ENCODE measurements at regions not wholly inside any gene's neighbourhood (a gene's known extent, or its start where the extent isn't known, plus 50 kb on each side); places are given as distances from the start of the nearest gene placed in this dataset.
"Not testable (repeated sequence)": the region's sequence is repeated elsewhere in the genome, so short reads cannot be mapped to it uniquely, and the experiment has no call there.

DNA sequence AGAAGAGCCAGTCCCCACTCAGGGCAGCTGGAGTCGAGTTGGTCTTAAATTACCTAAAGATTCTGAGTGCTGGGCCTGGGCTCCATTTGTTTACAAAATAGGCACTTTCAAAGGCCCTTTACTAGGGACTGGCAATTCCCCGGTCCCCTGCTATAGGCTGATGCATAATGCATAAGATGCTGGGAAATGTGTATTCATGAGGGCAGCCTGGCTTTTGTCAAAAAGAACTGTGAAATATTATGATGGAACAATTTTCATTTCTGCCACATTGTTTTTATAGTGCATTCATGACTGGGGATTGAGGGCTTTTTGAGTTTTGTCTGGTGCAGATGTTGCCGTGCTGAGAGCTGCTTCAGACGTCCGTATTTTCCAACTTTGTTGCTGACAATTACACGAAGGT, 617.0 kb upstream of the CDH5 start:
- Histone ChIP-seq H3K9me3 (ENCODE audit: control insufficient read depth, low read length) (no peaks in the 10 kb centered on the region), H3K27me3 (ENCODE audit: control insufficient read depth, insufficient read depth, low read length, poor library complexity, severe bottlenecking) (no peaks in the 10 kb centered on the region), H3K36me3 (ENCODE audit: control insufficient read depth, insufficient read depth, low read length) (no peaks in the 10 kb centered on the region), H3K4me1 (ENCODE audit: control insufficient read depth, insufficient read depth, low read length) (no peaks in the 10 kb centered on the region), H3K4me3 (ENCODE audit: insufficient read depth, low read depth, low read length) (no peak overlapping the region), H3K27ac (ENCODE audit: insufficient read depth, low read depth, low read length, poor library complexity, severe bottlenecking) (no peak overlapping the region)
- WGBS, 2 experiments, result 64 to 70% methylated on average over 6 of the region's 6 CpGs

DNA sequence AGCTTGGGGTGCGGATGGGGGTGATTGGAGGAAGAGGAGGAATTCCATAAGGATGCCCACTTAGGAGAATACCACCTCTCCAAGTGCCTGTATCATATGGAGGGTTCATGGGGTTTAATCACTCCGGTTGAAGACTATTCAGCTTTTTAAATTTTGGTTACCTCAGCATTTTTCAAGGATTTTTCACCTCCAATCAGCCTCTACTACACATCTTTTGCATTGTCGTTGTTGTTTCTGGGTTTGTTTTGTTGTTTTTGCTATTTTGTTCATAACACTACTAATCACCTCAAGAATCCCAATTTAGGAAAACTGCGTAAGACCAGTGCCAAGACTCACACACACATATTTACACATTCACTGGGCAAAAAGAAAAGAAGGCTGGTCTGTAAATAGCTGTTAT, 619.5 kb upstream of the CDH5 start:
- Histone ChIP-seq H3K9me3 (ENCODE audit: control insufficient read depth, low read length) (no peaks in the 10 kb centered on the region), H3K36me3 (ENCODE audit: control insufficient read depth, insufficient read depth, low read length) (no peaks in the 10 kb centered on the region), H3K4me1 (ENCODE audit: control insufficient read depth, insufficient read depth, low read length) (no peaks in the 10 kb centered on the region), H3K27ac (ENCODE audit: insufficient read depth, low read depth, low read length, poor library complexity, severe bottlenecking) (no peak overlapping the region), H3K4me3 (ENCODE audit: insufficient read depth, low read depth, low read length) (no peak overlapping the region), H3K27me3 (ENCODE audit: control insufficient read depth, insufficient read depth, low read length, poor library complexity, severe bottlenecking) (no peaks in the 10 kb centered on the region)
- 89 to 100% methylated on average over 1 to 2 of the region's 4 CpGs for WGBS, 2 experiments

DNA sequence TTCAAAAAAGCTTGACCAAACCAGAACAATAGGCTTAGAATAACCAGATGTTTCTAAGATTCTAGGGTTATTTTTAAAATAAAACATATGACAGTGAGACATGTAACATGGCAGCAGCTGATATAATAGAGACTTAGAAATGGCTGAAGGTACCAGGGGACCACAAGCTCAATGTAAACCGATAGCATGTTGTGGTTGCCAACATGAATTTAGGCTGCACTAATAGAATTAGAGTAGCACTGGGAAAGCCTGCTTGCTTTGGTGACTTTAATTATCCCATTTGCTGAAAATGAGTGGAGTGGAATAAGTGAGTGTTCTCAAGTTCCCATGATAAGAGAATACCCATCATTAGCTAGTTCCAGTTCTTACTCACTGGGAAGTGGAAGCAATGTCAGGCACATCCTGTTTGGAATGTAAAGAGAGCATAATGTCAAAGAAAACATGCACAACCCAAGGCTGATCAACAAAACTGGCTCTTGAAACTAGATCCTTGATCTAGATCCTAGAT, 621.2 kb upstream of the CDH5 start:
- WGBS, 2 experiments, result 92 to 98% methylated on average over 1 of the region's 1 CpG
- Histone ChIP-seq H3K4me3 (ENCODE audit: insufficient read depth, low read depth, low read length) (no peak overlapping the region), H3K27me3 (ENCODE audit: control insufficient read depth, insufficient read depth, low read length, poor library complexity, severe bottlenecking) (no peaks in the 10 kb centered on the region)

GRCh38 chr16:65744401-65744800, 622.1 kb upstream of the CDH5 start:
- Histone ChIP-seq H3K4me1 (ENCODE audit: control insufficient read depth, insufficient read depth, low read length) (no peaks in the 10 kb centered on the region), H3K36me3 (ENCODE audit: control insufficient read depth, insufficient read depth, low read length) (no peaks in the 10 kb centered on the region), H3K4me3 (ENCODE audit: insufficient read depth, low read depth, low read length) (no peak overlapping the region), H3K27ac (ENCODE audit: insufficient read depth, low read depth, low read length, poor library complexity, severe bottlenecking) (no peak overlapping the region), H3K9me3 (ENCODE audit: control insufficient read depth, low read length) (no peaks in the 10 kb centered on the region), H3K27me3 (ENCODE audit: control insufficient read depth, insufficient read depth, low read length, poor library complexity, severe bottlenecking) (no peaks in the 10 kb centered on the region)
- WGBS, 2 experiments, result 92% methylated on average over 2 of the region's 2 CpGs

More for the DNA sequence above, 621.2 kb upstream of the CDH5 start:
- no peaks in the 10 kb centered on the region for H3K4me1 ChIP-seq (ENCODE audit: control insufficient read depth, insufficient read depth, low read length)
- no peak overlapping the region for H3K27ac ChIP-seq (ENCODE audit: insufficient read depth, low read depth, low read length, poor library complexity, severe bottlenecking)
- no peaks in the 10 kb centered on the region for H3K9me3 ChIP-seq (ENCODE audit: control insufficient read depth, low read length)
- no peaks in the 10 kb centered on the region for H3K36me3 ChIP-seq (ENCODE audit: control insufficient read depth, insufficient read depth, low read length)

- Histone ChIP-seq H3K27ac (ENCODE audit: insufficient read depth, low read depth, low read length, poor library complexity, severe bottlenecking) (no peak overlapping the region), H3K27me3 (ENCODE audit: control insufficient read depth, insufficient read depth, low read length, poor library complexity, severe bottlenecking) (no peaks in the 10 kb centered on the region), H3K4me1 (ENCODE audit: control insufficient read depth, insufficient read depth, low read length) (peaks cover under 1% of the 10 kb centered on the region), H3K4me3 (ENCODE audit: insufficient read depth, low read depth, low read length) (no peak overlapping the region), H3K36me3 (ENCODE audit: control insufficient read depth, insufficient read depth, low read length) (no peaks in the 10 kb centered on the region), H3K9me3 (ENCODE audit: control insufficient read depth, low read length) (no peaks in the 10 kb centered on the region)
- 95 to 96% methylated on average over 3 of the region's 3 CpGs for WGBS, 2 experiments
Observed at GRCh38 chr16:65743558-65743957, 621.7 kb upstream of the CDH11 start.

GRCh38 chr16:65740711-65741110, 618.8 kb upstream of the CDH11 start:
- Histone ChIP-seq H3K27ac (ENCODE audit: insufficient read depth, low read depth, low read length, poor library complexity, severe bottlenecking) (no peak overlapping the region), H3K36me3 (ENCODE audit: control insufficient read depth, insufficient read depth, low read length) (no peaks in the 10 kb centered on the region), H3K27me3 (ENCODE audit: control insufficient read depth, insufficient read depth, low read length, poor library complexity, severe bottlenecking) (no peaks in the 10 kb centered on the region), H3K9me3 (ENCODE audit: control insufficient read depth, low read length) (no peaks in the 10 kb centered on the region), H3K4me1 (ENCODE audit: control insufficient read depth, insufficient read depth, low read length) (peaks cover 16% of the 10 kb centered on the region), H3K4me3 (ENCODE audit: insufficient read depth, low read depth, low read length) (no peak overlapping the region)

GRCh38 chr16:65739518-65739917, 617.7 kb upstream of the CDH11 start:
- H3K27ac ChIP-seq (ENCODE audit: insufficient read depth, low read depth, low read length, poor library complexity, severe bottlenecking), result no peak overlapping the region
- WGBS, 2 experiments, result 94 to 97% methylated on average over 3 of the region's 3 CpGs
- H3K4me3 ChIP-seq (ENCODE audit: insufficient read depth, low read depth, low read length), result no peak overlapping the region
- no peaks in the 10 kb centered on the region for H3K9me3 ChIP-seq (ENCODE audit: control insufficient read depth, low read length)
- H3K36me3 ChIP-seq (ENCODE audit: control insufficient read depth, insufficient read depth, low read length), result no peaks in the 10 kb centered on the region
- no peaks in the 10 kb centered on the region for H3K27me3 ChIP-seq (ENCODE audit: control insufficient read depth, insufficient read depth, low read length, poor library complexity, severe bottlenecking)
- peaks cover 16% of the 10 kb centered on the region for H3K4me1 ChIP-seq (ENCODE audit: control insufficient read depth, insufficient read depth, low read length)

DNA sequence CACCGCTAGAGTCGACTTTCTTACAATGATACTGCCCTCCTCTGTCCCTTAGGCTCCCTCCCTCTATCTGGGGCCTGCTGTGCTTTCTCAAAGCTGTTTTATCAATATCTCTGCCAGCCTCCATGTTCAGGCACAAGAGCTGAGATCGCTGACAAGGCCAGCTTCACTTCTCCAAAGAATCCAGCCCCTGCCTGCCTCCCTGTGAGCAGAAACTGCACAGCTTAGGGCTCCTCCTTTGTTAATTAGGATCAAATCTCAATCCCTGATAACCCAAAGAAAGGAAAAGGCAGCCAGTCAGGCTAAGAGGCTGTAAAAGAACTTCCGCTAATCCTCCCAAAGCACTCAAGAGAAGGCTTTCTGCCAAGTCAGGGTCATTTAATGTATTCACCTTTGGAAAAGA, 616.0 kb upstream of the CDH11 start:
- no peak overlapping the region for H3K4me3 ChIP-seq (ENCODE audit: insufficient read depth, low read depth, low read length)
- H3K36me3 ChIP-seq (ENCODE audit: control insufficient read depth, insufficient read depth, low read length), result no peaks in the 10 kb centered on the region
- H3K27me3 ChIP-seq (ENCODE audit: control insufficient read depth, insufficient read depth, low read length, poor library complexity, severe bottlenecking), result no peaks in the 10 kb centered on the region
- peaks cover 16% of the 10 kb centered on the region for H3K4me1 ChIP-seq (ENCODE audit: control insufficient read depth, insufficient read depth, low read length)
- WGBS, 2 experiments, result 55 to 60% methylated on average over 4 of the region's 4 CpGs
- no peak overlapping the region for H3K27ac ChIP-seq (ENCODE audit: insufficient read depth, low read depth, low read length, poor library complexity, severe bottlenecking)
- H3K9me3 ChIP-seq (ENCODE audit: control insufficient read depth, low read length), result no peaks in the 10 kb centered on the region

- not testable (repeated sequence) for H3K9me3 ChIP-seq (ENCODE audit: control insufficient read depth, low read length); H3K27me3 ChIP-seq (ENCODE audit: control insufficient read depth, insufficient read depth, low read length, poor library complexity, severe bottlenecking); H3K36me3 ChIP-seq (ENCODE audit: control insufficient read depth, insufficient read depth, low read length); H3K4me3 ChIP-seq (ENCODE audit: insufficient read depth, low read depth, low read length); H3K27ac ChIP-seq (ENCODE audit: insufficient read depth, low read depth, low read length, poor library complexity, severe bottlenecking)
- peaks cover 16% of the 10 kb centered on the region for H3K4me1 ChIP-seq (ENCODE audit: control insufficient read depth, insufficient read depth, low read length)
Observed at GRCh38 chr16:65735615-65736014, 613.8 kb upstream of the CDH11 start.

GRCh38 chr16:65733721-65734120, 611.9 kb upstream of the CDH11 start:
- Histone ChIP-seq H3K27ac (ENCODE audit: insufficient read depth, low read depth, low read length, poor library complexity, severe bottlenecking) (no peak overlapping the region), H3K9me3 (ENCODE audit: control insufficient read depth, low read length) (no peaks in the 10 kb centered on the region), H3K27me3 (ENCODE audit: control insufficient read depth, insufficient read depth, low read length, poor library complexity, severe bottlenecking) (no peaks in the 10 kb centered on the region), H3K4me1 (ENCODE audit: control insufficient read depth, insufficient read depth, low read length) (peaks cover 16% of the 10 kb centered on the region), H3K36me3 (ENCODE audit: control insufficient read depth, insufficient read depth, low read length) (no peaks in the 10 kb centered on the region), H3K4me3 (ENCODE audit: insufficient read depth, low read depth, low read length) (no peak overlapping the region)
- WGBS, 2 experiments, result 80 to 90% methylated on average over 3 of the region's 3 CpGs

DNA sequence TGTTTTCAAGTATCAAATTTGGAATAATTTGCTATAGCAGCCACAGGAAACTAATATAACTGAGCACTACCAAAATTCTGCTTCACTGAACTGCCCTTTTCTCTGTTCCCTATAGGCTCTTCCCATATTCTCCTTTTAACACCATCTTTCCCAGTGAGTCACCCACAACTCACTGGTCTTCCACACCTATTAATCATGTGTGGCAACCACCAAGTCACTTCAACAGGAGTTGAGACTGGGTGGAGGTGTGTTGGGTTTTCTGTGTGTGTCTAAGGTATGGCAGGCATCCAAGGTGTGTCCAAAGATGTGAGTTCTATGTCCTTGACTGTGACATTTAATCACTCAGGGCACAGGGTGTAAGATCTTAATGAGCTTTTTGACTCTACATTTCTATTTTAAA, 610.0 kb upstream of the CDH11 start:
- Histone ChIP-seq H3K36me3 (ENCODE audit: control insufficient read depth, insufficient read depth, low read length) (no peaks in the 10 kb centered on the region), H3K27me3 (ENCODE audit: control insufficient read depth, insufficient read depth, low read length, poor library complexity, severe bottlenecking) (no peaks in the 10 kb centered on the region), H3K27ac (ENCODE audit: insufficient read depth, low read depth, low read length, poor library complexity, severe bottlenecking) (no peak overlapping the region), H3K4me3 (ENCODE audit: insufficient read depth, low read depth, low read length) (no peak overlapping the region), H3K4me1 (ENCODE audit: control insufficient read depth, insufficient read depth, low read length) (peaks cover 4% of the 10 kb centered on the region), H3K9me3 (ENCODE audit: control insufficient read depth, low read length) (no peaks in the 10 kb centered on the region)

Data from ectodermal cell (in vitro differentiated cells).